SJSA1 (cell line): ENCODE measurements at regions not wholly inside any gene's neighbourhood (a gene's known extent, or its start where the extent isn't known, plus 50 kb on each side); places are given as distances from the start of the nearest gene placed in this dataset.

Experiments used
- DNase-seq, 2 experiments: peaks; one replicate each; pipeline ENCODE4 v3.0.0-alpha.2; 2015 to 2020; ENCODE audit warnings: low spot score in 2 of 2, low read depth in 1 of 2
- H3K27ac ChIP-seq: fragments of 250-450 bp; sonication (Bioruptor Pico); 2 replicates; pipeline ENCODE4 v1.5.1; 2020; ENCODE audit warnings: mild to moderate bottlenecking, moderate library complexity
- H3K27me3 ChIP-seq: fragments of 250-450 bp; sonication (Bioruptor Pico); replicated peaks from 2 replicates; pipeline ENCODE4 v1.5.1; 2020; ENCODE audit warnings: mild to moderate bottlenecking, moderate library complexity
- H3K36me3 ChIP-seq: fragments of 250-450 bp; sonication (Bioruptor Pico); 2 replicates; pipeline ENCODE4 v1.5.1; 2020; ENCODE audit warnings: mild to moderate bottlenecking
- H3K4me1 ChIP-seq: fragments of 250-450 bp; sonication (Bioruptor Pico); replicated peaks from 2 replicates; pipeline ENCODE4 v1.6.1; 2021; ENCODE audit warnings: mild to moderate bottlenecking
- H3K4me3 ChIP-seq: fragments of 250-450 bp; sonication (Bioruptor Pico); 2 replicates; pipeline ENCODE4 v1.5.1; 2020; ENCODE audit warnings: mild to moderate bottlenecking
- H3K9me3 ChIP-seq: fragments of 250-450 bp; sonication (Bioruptor Pico); replicated peaks from 2 replicates; pipeline ENCODE4 v1.5.1; 2020; ENCODE audit warnings: mild to moderate bottlenecking

GRCh38 chr3:159818399-159818798 lies 170.2 kb upstream of the IL12A start:
- H3K27me3 ChIP-seq: no peaks in the 10 kb centered on the region
- H3K9me3 ChIP-seq: no peaks in the 10 kb centered on the region
- H3K4me3 ChIP-seq: no peak overlapping the region
- peaks cover 23% of the 10 kb centered on the region for H3K4me1 ChIP-seq
- H3K27ac ChIP-seq: no peak overlapping the region
- no peak for DNase-seq
- 0 out of 2 replicates have a peak, but pooled peaks cover 3% of the 10 kb centered on the region for H3K36me3 ChIP-seq

- no peaks in the 10 kb centered on the region for H3K9me3 ChIP-seq
- H3K27ac ChIP-seq: no peak overlapping the region
- no peak for DNase-seq
- H3K27me3 ChIP-seq: no peaks in the 10 kb centered on the region
- H3K4me3 ChIP-seq: no peak overlapping the region
- no peaks in the 10 kb centered on the region for H3K36me3 ChIP-seq
- peaks cover 26% of the 10 kb centered on the region for H3K4me1 ChIP-seq
Observed at GRCh38 chr3:159818997-159819500, 169.6 kb upstream of the IL12A start.

- Histone ChIP-seq H3K36me3 (no peaks in the 10 kb centered on the region), H3K27ac (no peak overlapping the region), H3K4me3 (no peak overlapping the region), H3K9me3 (no peaks in the 10 kb centered on the region), H3K27me3 (no peaks in the 10 kb centered on the region), H3K4me1 (peaks cover 28% of the 10 kb centered on the region)
- no peak for DNase-seq
Observed at GRCh38 chr3:159819676-159820075, 169.0 kb upstream of the IL12A start.

- Histone ChIP-seq H3K4me1 (peaks cover 30% of the 10 kb centered on the region), H3K27ac (no peak overlapping the region), H3K9me3 (no peaks in the 10 kb centered on the region), H3K27me3 (no peaks in the 10 kb centered on the region), H3K36me3 (no peaks in the 10 kb centered on the region), H3K4me3 (no peak overlapping the region)
- DNase-seq: no peak
Observed at GRCh38 chr3:159821110-159821509, 167.5 kb upstream of the IL12A start.

- no peak overlapping the region for H3K27ac ChIP-seq
Observed at GRCh38 chr3:159821736-159822135, 166.9 kb upstream of the IL12A start.

GRCh38 chr3:159823780-159824179 lies 164.9 kb upstream of the IL12A start:
- Histone ChIP-seq H3K27ac (peak overlapping the region; percentile 28; the same call in 1 of the 2 replicates), H3K9me3 (no peaks in the 10 kb centered on the region), H3K4me1 (peaks cover 34% of the 10 kb centered on the region), H3K27me3 (no peaks in the 10 kb centered on the region), H3K36me3 (0 out of 2 replicates have a peak, but pooled peaks cover 3% of the 10 kb centered on the region), H3K4me3 (no peak overlapping the region)
- no peak for DNase-seq

More at GRCh38 chr3:159821736-159822135, 166.9 kb upstream of the IL12A start:
- Histone ChIP-seq H3K4me3 (no peak overlapping the region), H3K27me3 (no peaks in the 10 kb centered on the region), H3K4me1 (peaks cover 30% of the 10 kb centered on the region), H3K36me3 (no peaks in the 10 kb centered on the region), H3K9me3 (no peaks in the 10 kb centered on the region)
- no peak for DNase-seq

GRCh38 chr3:159824333-159824732 lies 164.3 kb upstream of the IL12A start:
- no peaks in the 10 kb centered on the region for H3K27me3 ChIP-seq
- peak; percentile 60 to 62 for DNase-seq
- peak overlapping the region; percentile 34; the same call in 1 of the 2 replicates for H3K27ac ChIP-seq
- H3K4me1 ChIP-seq: peaks cover 40% of the 10 kb centered on the region
- no peaks in the 10 kb centered on the region for H3K9me3 ChIP-seq
- 0 out of 2 replicates have a peak, but pooled peaks cover 4% of the 10 kb centered on the region for H3K36me3 ChIP-seq
- no peak overlapping the region for H3K4me3 ChIP-seq

- H3K27ac ChIP-seq: no peak overlapping the region
- no peaks in the 10 kb centered on the region for H3K9me3 ChIP-seq
- no peaks in the 10 kb centered on the region for H3K27me3 ChIP-seq
- DNase-seq: no peak
- H3K4me3 ChIP-seq: no peak overlapping the region
- H3K4me1 ChIP-seq: peaks cover 43% of the 10 kb centered on the region
- H3K36me3 ChIP-seq: 0 out of 2 replicates have a peak, but pooled peaks cover 4% of the 10 kb centered on the region
Observed at GRCh38 chr3:159825216-159825854, 163.3 kb upstream of the IL12A start.

GRCh38 chr3:159828542-159828943 lies 160.1 kb upstream of the IL12A start:
- H3K27ac ChIP-seq: no peak overlapping the region
- H3K27me3 ChIP-seq: no peaks in the 10 kb centered on the region
- H3K4me1 ChIP-seq: peaks cover 26% of the 10 kb centered on the region
- no peak overlapping the region for H3K4me3 ChIP-seq
- no peaks in the 10 kb centered on the region for H3K9me3 ChIP-seq
- H3K36me3 ChIP-seq: peaks cover 8% of the 10 kb centered on the region
- DNase-seq: peak in 1 of 2 experiments; percentile 35

GRCh38 chr3:159829056-159829455 lies 159.6 kb upstream of the IL12A start:
- no peak overlapping the region for H3K27ac ChIP-seq
- no peak for DNase-seq
- H3K27me3 ChIP-seq: no peaks in the 10 kb centered on the region
- peaks cover 8% of the 10 kb centered on the region for H3K36me3 ChIP-seq
- H3K4me3 ChIP-seq: no peak overlapping the region
- peaks cover 21% of the 10 kb centered on the region for H3K4me1 ChIP-seq
- no peaks in the 10 kb centered on the region for H3K9me3 ChIP-seq

GRCh38 chr3:159829539-159830227 lies 159.0 kb upstream of the IL12A start:
- peaks cover 8% of the 10 kb centered on the region for H3K36me3 ChIP-seq
- H3K9me3 ChIP-seq: no peaks in the 10 kb centered on the region
- DNase-seq: no peak
- no peaks in the 10 kb centered on the region for H3K27me3 ChIP-seq
- H3K4me1 ChIP-seq: peaks cover 15% of the 10 kb centered on the region
- no peak overlapping the region for H3K27ac ChIP-seq
- no peak overlapping the region for H3K4me3 ChIP-seq

GRCh38 chr3:159830523-159831154 lies 158.0 kb upstream of the IL12A start:
- Histone ChIP-seq H3K27ac (no peak overlapping the region), H3K4me1 (peaks cover 18% of the 10 kb centered on the region), H3K36me3 (peaks cover 8% of the 10 kb centered on the region), H3K9me3 (no peaks in the 10 kb centered on the region), H3K27me3 (no peaks in the 10 kb centered on the region), H3K4me3 (no peak overlapping the region)
- no peak for DNase-seq

- Histone ChIP-seq H3K4me1 (peaks cover 26% of the 10 kb centered on the region), H3K36me3 (peaks cover 8% of the 10 kb centered on the region), H3K27me3 (no peaks in the 10 kb centered on the region), H3K27ac (no peak overlapping the region), H3K4me3 (no peak overlapping the region), H3K9me3 (no peaks in the 10 kb centered on the region)
- DNase-seq: no peak
Observed at GRCh38 chr3:159831466-159831865, 157.2 kb upstream of the IL12A start.

GRCh38 chr3:159832024-159832423 lies 156.6 kb upstream of the IL12A start:
- H3K36me3 ChIP-seq: peaks cover 8% of the 10 kb centered on the region
- peaks cover 31% of the 10 kb centered on the region for H3K4me1 ChIP-seq
- DNase-seq: no peak
- H3K9me3 ChIP-seq: no peaks in the 10 kb centered on the region
- no peak overlapping the region for H3K27ac ChIP-seq
- H3K27me3 ChIP-seq: no peaks in the 10 kb centered on the region
- H3K4me3 ChIP-seq: no peak overlapping the region
